Epithelial cell of proximal tubule (primary cell): ENCODE measurements at regions not wholly inside any gene's neighbourhood (a gene's known extent, or its start where the extent isn't known, plus 50 kb on each side); places are given as distances from the start of the nearest gene placed in this dataset.
"Not testable (repeated sequence)": the region's sequence is repeated elsewhere in the genome, so short reads cannot be mapped to it uniquely, and the experiment has no call there.

Source experiments
- DNase-seq: peaks from one replicate; pipeline ENCODE4 v3.0.0-alpha.2; 2011; ENCODE audit warnings: low read depth
- H3K4me3 ChIP-seq: 2 replicates; pipeline ENCODE4 v1.5.1; 2011; ENCODE audit warnings: low read depth, mild to moderate bottlenecking, low read length
- CTCF ChIP-seq: conservative IDR thresholded peaks from 2 replicates; pipeline ENCODE4 v1.5.1; 2012; ENCODE audit warnings: low read depth, mild to moderate bottlenecking, low read length

GRCh38 chrX:124769166-124769565 is 422.8 kb downstream of the SH2D1A start:
- H3K4me3 ChIP-seq = no peak overlapping the region
- TF ChIP-seq CTCF = no peak
- DNase-seq = no peak

GRCh38 chrX:124771292-124771691 is 424.9 kb downstream of the SH2D1A start:
- no peak for DNase-seq
- TF ChIP-seq CTCF = no peak
- no peak overlapping the region for H3K4me3 ChIP-seq

- DNase-seq, H3K4me3 ChIP-seq: not testable (repeated sequence)
These were observed 441.9 kb downstream of the SH2D1A start for GRCh38 chrX:124788253-124788652.

- not testable (repeated sequence) for H3K4me3 ChIP-seq, DNase-seq
These were observed 443.5 kb downstream of the SH2D1A start for GRCh38 chrX:124789874-124790273.

- TF ChIP-seq CTCF = no peak
- no peak overlapping the region for H3K4me3 ChIP-seq
- no peak for DNase-seq
These were observed 445.2 kb downstream of the SH2D1A start for GRCh38 chrX:124791492-124792095.

GRCh38 chrX:124796989-124797388 is 450.6 kb downstream of the SH2D1A start:
- no peak for TF ChIP-seq CTCF
- H3K4me3 ChIP-seq = no peak overlapping the region
- no peak for DNase-seq

- TF ChIP-seq CTCF = no peak
- H3K4me3 ChIP-seq = no peak overlapping the region
- no peak for DNase-seq
These were observed 458.6 kb downstream of the SH2D1A start for GRCh38 chrX:124804962-124805361.

GRCh38 chrX:124805486-124805885 is 459.1 kb downstream of the SH2D1A start:
- H3K4me3 ChIP-seq = no peak overlapping the region
- TF ChIP-seq CTCF = no peak
- DNase-seq = no peak
